Nephron progenitor cell (in vitro differentiated cells): ENCODE measurements at regions not wholly inside any gene's neighbourhood (a gene's known extent, or its start where the extent isn't known, plus 50 kb on each side); places are given as distances from the start of the nearest gene placed in this dataset.
A peak's percentile ranks its signal among the peaks of the same experiment; 100 is the strongest.

Source experiments
- DNase-seq: peaks from one replicate; pipeline ENCODE4 v3.0.0; 2021
- H3K27ac Mint-ChIP-seq: 2 replicates; pipeline ENCODE4 v1.8.0; 2021; ENCODE audit warnings: mild to moderate bottlenecking, moderate library complexity, mixed read lengths
- H3K27me3 Mint-ChIP-seq: 2 replicates; pipeline ENCODE4 v1.8.0; 2021; ENCODE audit warnings: mild to moderate bottlenecking, low read depth, mixed read lengths; ENCODE audit not compliant: poor library complexity
- H3K36me3 Mint-ChIP-seq: 2 replicates; pipeline ENCODE4 v1.8.0; 2021; ENCODE audit warnings: low read depth, mixed read lengths
- H3K4me1 Mint-ChIP-seq: 2 replicates; pipeline ENCODE4 v1.8.0; 2021; ENCODE audit warnings: mixed read lengths
- H3K4me3 Mint-ChIP-seq: 2 replicates; pipeline ENCODE4 v1.8.0; 2021; ENCODE audit warnings: mild to moderate bottlenecking, moderate library complexity, mixed read lengths
- H3K9me3 Mint-ChIP-seq: 2 replicates; pipeline ENCODE4 v1.8.0; 2021; ENCODE audit warnings: mild to moderate bottlenecking, moderate library complexity, mixed read lengths
- TF ChIP-seq, protein P1 (sequence below): fragments of 200-600 bp; sonication (generic); IDR thresholded peaks from 2 replicates; pipeline ENCODE4 v1.5.0; 2021; ENCODE audit warnings: antibody characterized with exemption

DNA sequence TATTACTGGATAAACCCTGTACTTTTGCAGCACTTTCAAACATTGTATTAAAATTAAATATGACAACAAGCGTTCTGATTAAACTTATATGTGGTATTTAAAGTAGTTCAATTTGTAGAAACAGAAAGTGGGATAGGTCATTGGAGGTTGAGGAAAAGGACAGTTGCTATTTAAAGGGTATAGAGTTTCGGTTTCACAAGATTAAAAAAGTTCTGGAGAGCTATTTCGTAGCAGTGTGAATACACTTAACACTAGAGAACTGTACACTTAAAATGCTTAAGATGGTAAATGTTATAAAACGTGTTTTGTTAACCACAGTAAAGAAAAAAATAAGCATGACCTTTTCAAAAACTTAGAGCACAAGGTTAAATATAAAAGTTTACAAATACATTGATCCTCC lies 382.1 kb downstream of the BRINP1 start:
- no peak for DNase-seq
- H3K9me3 Mint-ChIP-seq = no peaks in the 10 kb centered on the region

DNA sequence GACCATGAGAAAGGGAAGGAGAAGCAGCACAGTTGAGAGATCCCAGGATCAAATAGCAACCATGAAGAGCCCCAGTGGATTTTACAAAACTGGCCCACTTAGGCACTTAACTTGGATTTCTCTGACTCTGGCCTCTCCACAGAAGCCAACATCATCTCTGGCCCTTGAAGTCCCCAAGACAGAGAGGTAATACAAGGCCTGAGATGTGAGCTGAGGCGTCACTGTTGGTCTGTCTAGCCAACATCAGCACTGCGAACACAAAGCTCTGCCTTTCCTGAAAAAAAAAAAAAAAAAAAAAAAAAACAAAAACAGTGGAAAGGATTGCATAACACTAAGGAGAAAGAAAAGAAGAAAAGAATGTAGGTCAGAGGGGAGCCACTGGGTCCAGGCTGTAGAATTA lies 378.3 kb downstream of the BRINP1 start:
- Mint-ChIP-seq H3K27ac (no peak overlapping the region), H3K36me3 (no peaks in the 10 kb centered on the region), H3K9me3 (no peaks in the 10 kb centered on the region), H3K4me1 (peaks cover 49% of the 10 kb centered on the region), H3K27me3 (peaks cover 8% of the 10 kb centered on the region), H3K4me3 (no peak overlapping the region)
- no peak for DNase-seq
- TF ChIP-seq, protein P1, sequence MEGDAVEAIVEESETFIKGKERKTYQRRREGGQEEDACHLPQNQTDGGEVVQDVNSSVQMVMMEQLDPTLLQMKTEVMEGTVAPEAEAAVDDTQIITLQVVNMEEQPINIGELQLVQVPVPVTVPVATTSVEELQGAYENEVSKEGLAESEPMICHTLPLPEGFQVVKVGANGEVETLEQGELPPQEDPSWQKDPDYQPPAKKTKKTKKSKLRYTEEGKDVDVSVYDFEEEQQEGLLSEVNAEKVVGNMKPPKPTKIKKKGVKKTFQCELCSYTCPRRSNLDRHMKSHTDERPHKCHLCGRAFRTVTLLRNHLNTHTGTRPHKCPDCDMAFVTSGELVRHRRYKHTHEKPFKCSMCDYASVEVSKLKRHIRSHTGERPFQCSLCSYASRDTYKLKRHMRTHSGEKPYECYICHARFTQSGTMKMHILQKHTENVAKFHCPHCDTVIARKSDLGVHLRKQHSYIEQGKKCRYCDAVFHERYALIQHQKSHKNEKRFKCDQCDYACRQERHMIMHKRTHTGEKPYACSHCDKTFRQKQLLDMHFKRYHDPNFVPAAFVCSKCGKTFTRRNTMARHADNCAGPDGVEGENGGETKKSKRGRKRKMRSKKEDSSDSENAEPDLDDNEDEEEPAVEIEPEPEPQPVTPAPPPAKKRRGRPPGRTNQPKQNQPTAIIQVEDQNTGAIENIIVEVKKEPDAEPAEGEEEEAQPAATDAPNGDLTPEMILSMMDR = no peak

More for the DNA sequence above, 382.1 kb downstream of the BRINP1 start:
- TF ChIP-seq, protein P1 = no peak
- Mint-ChIP-seq H3K27ac (no peak overlapping the region), H3K4me3 (no peak overlapping the region), H3K36me3 (no peaks in the 10 kb centered on the region), H3K4me1 (peaks cover 35% of the 10 kb centered on the region), H3K27me3 (peaks cover 3% of the 10 kb centered on the region)

DNA sequence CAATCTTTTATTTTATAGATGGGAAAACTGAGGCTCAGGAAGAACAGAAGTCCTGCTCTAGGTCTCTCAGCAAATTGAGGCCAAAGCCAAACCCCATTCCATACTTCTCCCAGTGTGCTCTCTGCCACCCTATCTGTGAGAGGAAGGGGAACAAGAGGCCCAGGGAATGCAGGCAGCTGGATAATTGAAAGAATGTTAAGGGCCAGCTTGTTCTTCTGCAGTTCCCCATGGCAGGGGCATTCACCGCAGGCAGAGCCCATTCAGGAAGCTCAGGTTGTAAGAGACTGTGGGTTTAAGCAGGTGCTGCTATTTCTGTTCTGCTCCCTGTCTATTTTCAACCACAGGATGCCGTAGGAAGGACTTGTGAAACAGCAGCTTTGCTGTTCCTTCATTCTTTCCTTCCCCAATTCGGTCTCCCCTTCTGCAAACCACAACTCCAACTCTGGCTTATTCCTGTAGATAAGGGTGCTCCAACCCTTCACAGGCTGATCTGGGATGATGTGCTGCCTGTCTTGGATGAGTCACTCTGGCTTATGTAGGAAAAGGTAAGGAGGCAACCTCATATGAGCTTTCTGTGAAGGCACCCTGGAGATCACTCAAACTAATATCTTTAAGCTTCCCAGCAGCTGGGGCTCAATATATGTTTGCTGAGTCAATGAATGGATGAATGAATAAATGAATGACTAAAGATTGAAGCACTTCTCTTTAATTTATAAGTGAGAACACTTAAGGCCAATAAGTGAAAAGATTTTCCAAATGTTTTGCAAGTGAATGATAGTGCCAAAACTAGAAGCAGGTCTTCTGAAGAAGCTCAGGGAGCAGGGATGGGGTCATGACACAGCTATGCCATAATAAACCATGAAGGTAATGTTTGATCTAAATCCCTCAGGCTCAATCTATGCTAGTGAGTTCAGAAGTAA lies 377.6 kb downstream of the BRINP1 start:
- TF ChIP-seq, protein P1 = no peak
- no peaks in the 10 kb centered on the region for H3K36me3 Mint-ChIP-seq
- no peaks in the 10 kb centered on the region for H3K9me3 Mint-ChIP-seq
- peaks cover 45% of the 10 kb centered on the region for H3K4me1 Mint-ChIP-seq
- peaks cover 8% of the 10 kb centered on the region for H3K27me3 Mint-ChIP-seq
- no peak overlapping the region for H3K27ac Mint-ChIP-seq
- no peak for DNase-seq
- no peak overlapping the region for H3K4me3 Mint-ChIP-seq

DNA sequence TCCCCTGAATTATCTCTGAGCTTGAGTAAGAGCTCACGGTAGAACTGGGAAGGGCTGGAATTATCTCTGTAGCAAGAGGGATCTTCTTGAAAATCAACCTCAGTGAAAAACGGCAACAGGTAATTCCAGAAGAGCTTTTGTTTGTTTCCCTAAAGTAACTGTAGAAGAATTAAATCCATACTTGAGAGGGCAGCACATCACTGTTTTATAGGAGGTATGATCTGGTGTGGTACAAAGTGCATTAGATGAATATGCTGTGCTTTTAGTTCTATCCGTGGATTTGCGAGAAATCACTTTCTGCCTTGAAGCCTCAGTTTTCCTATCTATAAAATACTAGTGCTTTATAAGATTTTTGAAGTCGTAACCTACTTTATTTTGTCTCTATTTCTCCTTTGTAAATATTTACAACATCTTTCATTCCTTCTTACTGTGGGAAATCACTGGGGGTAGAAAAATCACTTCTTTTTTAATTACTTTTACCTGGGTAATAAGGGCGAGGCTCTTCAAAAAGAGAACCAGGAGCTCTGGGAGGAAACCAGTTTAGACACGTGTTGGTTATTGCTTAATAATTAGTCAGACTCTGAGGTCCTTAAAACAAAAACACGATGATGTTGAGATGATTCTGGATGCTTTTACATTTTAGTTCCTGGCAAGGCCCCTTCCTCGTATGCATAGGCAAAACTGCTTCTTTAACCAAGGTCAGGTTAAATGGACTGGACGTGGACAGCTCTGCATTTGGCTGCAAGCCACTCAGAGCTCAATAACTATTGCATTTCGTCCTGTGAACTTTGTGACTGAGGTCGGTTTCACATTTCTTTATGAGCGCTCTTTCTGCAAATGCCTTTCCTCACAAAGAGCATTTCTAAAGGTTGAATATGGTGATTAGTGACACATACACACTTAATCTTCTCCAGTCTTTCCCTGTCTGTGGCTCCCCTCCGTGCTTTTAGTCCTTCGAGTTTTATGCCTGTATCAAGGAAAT lies 376.1 kb downstream of the BRINP1 start:
- TF ChIP-seq, protein P1 = no peak
- H3K9me3 Mint-ChIP-seq = no peaks in the 10 kb centered on the region
- H3K4me3 Mint-ChIP-seq = peak overlapping the region; percentile 1
- peak overlapping the region; percentile 10 for H3K27ac Mint-ChIP-seq
- H3K4me1 Mint-ChIP-seq = peaks cover 39% of the 10 kb centered on the region
- peaks cover 8% of the 10 kb centered on the region for H3K27me3 Mint-ChIP-seq
- no peak for DNase-seq
- H3K36me3 Mint-ChIP-seq = no peaks in the 10 kb centered on the region

DNA sequence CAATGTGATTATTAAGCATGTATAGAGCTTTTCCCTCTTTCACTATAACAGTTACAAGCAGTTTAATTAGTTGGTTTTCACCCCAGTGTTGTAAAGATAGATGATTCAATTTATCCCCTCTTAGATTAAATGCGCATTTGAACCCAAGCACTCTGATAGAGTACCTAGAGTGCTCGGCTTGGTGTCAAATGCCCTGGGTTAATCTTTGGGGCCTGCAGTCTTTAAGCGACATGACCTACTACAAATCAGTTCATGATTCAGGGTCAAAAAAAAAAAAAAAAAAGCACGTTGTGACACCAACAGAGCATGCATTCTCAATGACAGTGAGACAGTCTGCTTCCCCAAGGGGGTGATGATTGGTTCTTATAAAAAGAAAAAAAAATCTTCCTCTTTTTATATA lies 375.3 kb downstream of the BRINP1 start:
- Mint-ChIP-seq H3K27ac (no peak overlapping the region), H3K36me3 (no peaks in the 10 kb centered on the region), H3K4me3 (no peak overlapping the region), H3K9me3 (no peaks in the 10 kb centered on the region), H3K4me1 (peaks cover 39% of the 10 kb centered on the region), H3K27me3 (peaks cover 8% of the 10 kb centered on the region)
- TF ChIP-seq, protein P1 = no peak
- no peak for DNase-seq
